ENCODE measurements at regions not wholly inside any gene's neighbourhood (a gene's known extent, or its start where the extent isn't known, plus 50 kb on each side); places are given as distances from the start of the nearest gene placed in this dataset.

DNA sequence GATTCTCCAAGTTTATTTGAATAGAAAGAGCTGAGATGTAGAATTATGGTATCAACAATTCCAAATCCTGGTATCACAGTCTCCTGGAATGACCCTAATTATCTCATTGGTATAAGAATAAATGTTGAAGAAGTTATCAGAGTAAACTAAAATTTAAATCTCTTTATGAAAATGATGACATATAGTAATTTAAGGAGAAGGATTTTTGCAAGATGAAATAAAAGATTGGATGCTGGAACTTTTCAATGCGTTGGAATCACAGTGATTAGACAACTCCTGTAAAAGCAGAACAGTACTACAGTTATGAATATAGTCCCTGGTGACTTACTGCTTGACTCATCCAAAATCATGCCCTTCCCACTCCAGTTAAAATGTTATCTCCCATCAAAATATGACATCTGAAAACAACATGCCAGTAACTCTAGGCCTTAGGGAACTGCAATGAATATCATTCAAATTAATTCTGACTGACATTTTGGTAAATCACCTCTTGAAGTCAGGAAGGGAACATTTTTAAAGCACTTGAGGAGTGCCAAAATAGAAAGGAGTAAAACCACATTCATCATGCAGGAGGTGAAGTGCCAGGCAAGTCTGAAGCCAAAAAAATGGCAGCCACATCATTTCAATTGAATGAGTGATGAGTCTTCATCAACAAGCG is 197.8 kb upstream of the PRKD1 start:
- no peak for TF ChIP-seq CTCF (IDR thresholded peaks at IDR 0.05)
- no peak overlapping the region for H3K4me3 ChIP-seq (ENCODE audit: low read depth, low read length)
- H3K4me2 ChIP-seq (ENCODE audit: low read length): no peak overlapping the region
- H3K4me1 ChIP-seq: no peaks in the 10 kb centered on the region
- H3K27ac ChIP-seq: no peak overlapping the region
- no peaks in the 10 kb centered on the region for H3K36me3 ChIP-seq (ENCODE audit: control insufficient read depth, insufficient read depth, low read length)
- no peaks in the 10 kb centered on the region for H3K79me2 ChIP-seq
- H3K9me3 ChIP-seq (ENCODE audit: control insufficient read depth, low read length): no peaks in the 10 kb centered on the region
- no peaks in the 10 kb centered on the region for H3K27me3 ChIP-seq (ENCODE audit: control insufficient read depth, insufficient read depth, low read length)
- no peak overlapping the region for H3K9ac ChIP-seq
- H2AFZ ChIP-seq: no peak overlapping the region

DNA sequence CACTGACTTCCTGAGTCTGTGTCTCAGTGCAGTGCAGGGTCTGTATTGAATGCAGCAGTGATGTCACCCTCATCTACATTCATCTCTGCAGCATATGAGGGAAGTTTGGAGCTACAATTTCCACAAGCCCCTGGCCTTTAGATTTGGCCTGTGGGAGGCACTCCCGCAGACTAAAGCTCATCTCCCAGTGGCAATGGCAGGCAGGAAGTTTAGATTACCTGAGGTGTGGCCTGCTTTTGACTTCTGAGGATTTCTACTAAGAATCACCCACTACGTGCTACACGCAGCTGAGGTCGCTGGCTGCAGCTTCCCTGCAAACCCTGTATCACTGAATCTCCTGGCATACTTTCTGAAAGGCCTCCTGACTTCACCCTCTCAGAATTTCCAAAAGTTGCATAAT is 202.2 kb upstream of the PRKD1 start:
- no peaks in the 10 kb centered on the region for H3K36me3 ChIP-seq (ENCODE audit: control insufficient read depth, insufficient read depth, low read length)
- no peak overlapping the region for H3K27ac ChIP-seq
- no peaks in the 10 kb centered on the region for H3K79me2 ChIP-seq
- no peaks in the 10 kb centered on the region for H3K4me1 ChIP-seq
- no peak overlapping the region for H3K4me2 ChIP-seq (ENCODE audit: low read length)
- H3K4me3 ChIP-seq (ENCODE audit: low read depth, low read length): no peak overlapping the region
- H3K9ac ChIP-seq: no peak overlapping the region
- no peak overlapping the region for H2AFZ ChIP-seq
- H3K9me3 ChIP-seq (ENCODE audit: control insufficient read depth, low read length): no peaks in the 10 kb centered on the region
- TF ChIP-seq CTCF (IDR thresholded peaks at IDR 0.05): no peak
- no peaks in the 10 kb centered on the region for H3K27me3 ChIP-seq (ENCODE audit: control insufficient read depth, insufficient read depth, low read length)

- H3K4me2 ChIP-seq (ENCODE audit: low read length): no peak overlapping the region
- no peak overlapping the region for H3K9ac ChIP-seq
- H3K9me3 ChIP-seq (ENCODE audit: control insufficient read depth, low read length): no peaks in the 10 kb centered on the region
- H3K27ac ChIP-seq: no peak overlapping the region
- H3K79me2 ChIP-seq: no peaks in the 10 kb centered on the region
- H2AFZ ChIP-seq: no peak overlapping the region
- no peak overlapping the region for H3K4me3 ChIP-seq (ENCODE audit: low read depth, low read length)
- no peaks in the 10 kb centered on the region for H3K27me3 ChIP-seq (ENCODE audit: control insufficient read depth, insufficient read depth, low read length)
- TF ChIP-seq CTCF (IDR thresholded peaks at IDR 0.05): no peak
- H3K36me3 ChIP-seq (ENCODE audit: control insufficient read depth, insufficient read depth, low read length): no peaks in the 10 kb centered on the region
- no peaks in the 10 kb centered on the region for H3K4me1 ChIP-seq
Measured at GRCh38 chr14:30131581-30132097, 204.0 kb upstream of the PRKD1 start.

DNA sequence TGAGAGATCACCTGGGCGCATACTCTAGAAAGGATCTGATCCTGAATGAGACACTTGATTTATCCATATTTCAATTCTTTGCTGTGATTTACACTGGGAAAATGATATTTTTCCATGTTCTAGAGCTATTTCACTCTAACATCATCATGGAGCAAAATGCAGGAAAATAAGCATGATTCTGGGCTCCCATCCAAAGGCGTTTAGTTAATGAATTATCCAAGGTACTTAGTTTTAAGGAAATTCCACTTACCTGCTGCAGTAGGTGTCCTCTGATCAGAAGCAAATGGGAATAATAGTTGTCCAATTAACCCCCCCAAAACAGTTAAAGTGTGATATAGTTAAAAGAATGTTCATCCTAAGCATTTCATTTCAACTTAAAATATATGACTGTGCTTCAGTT is 204.5 kb upstream of the PRKD1 start:
- no peak overlapping the region for H3K4me2 ChIP-seq (ENCODE audit: low read length)
- H3K79me2 ChIP-seq: no peaks in the 10 kb centered on the region
- no peak overlapping the region for H3K27ac ChIP-seq
- H3K4me3 ChIP-seq (ENCODE audit: low read depth, low read length): no peak overlapping the region
- TF ChIP-seq CTCF (IDR thresholded peaks at IDR 0.05): no peak
- H3K36me3 ChIP-seq (ENCODE audit: control insufficient read depth, insufficient read depth, low read length): no peaks in the 10 kb centered on the region
- H3K27me3 ChIP-seq (ENCODE audit: control insufficient read depth, insufficient read depth, low read length): no peaks in the 10 kb centered on the region
- no peaks in the 10 kb centered on the region for H3K4me1 ChIP-seq
- H3K9ac ChIP-seq: no peak overlapping the region
- H2AFZ ChIP-seq: no peak overlapping the region
- no peaks in the 10 kb centered on the region for H3K9me3 ChIP-seq (ENCODE audit: control insufficient read depth, low read length)

- Histone ChIP-seq H3K36me3 (ENCODE audit: control insufficient read depth, insufficient read depth, low read length) (no peaks in the 10 kb centered on the region), H3K9ac (no peak overlapping the region), H3K4me3 (ENCODE audit: low read depth, low read length) (no peak overlapping the region), H2AFZ (no peak overlapping the region), H3K27me3 (ENCODE audit: control insufficient read depth, insufficient read depth, low read length) (no peaks in the 10 kb centered on the region), H3K9me3 (ENCODE audit: control insufficient read depth, low read length) (no peaks in the 10 kb centered on the region), H3K4me2 (ENCODE audit: low read length) (no peak overlapping the region), H3K79me2 (no peaks in the 10 kb centered on the region), H3K27ac (no peak overlapping the region), H3K4me1 (no peaks in the 10 kb centered on the region)
- no peak for TF ChIP-seq CTCF (IDR thresholded peaks at IDR 0.05)
Measured at GRCh38 chr14:30134936-30135335, 207.3 kb upstream of the PRKD1 start.
